Right renal pelvis (tissue), 4 donors: ENCODE measurements at regions not wholly inside any gene's neighbourhood (a gene's known extent, or its start where the extent isn't known, plus 50 kb on each side); places are given as distances from the start of the nearest gene placed in this dataset.

ENCODE experiments used
- DNase-seq, 4 donors: peaks; one replicate each; pipeline ENCODE4 v3.0.0-alpha.2; 2013; ENCODE audit warnings: low read depth in 4 of 4, low spot score in 3 of 4, missing footprints in 1 of 4

GRCh38 chr3:116767726-116768125 is 58.1 kb downstream of the TUSC7 start:
- no peak for DNase-seq

- peak; percentile 58 to 68 (median 60) for DNase-seq
Measured at GRCh38 chr3:116770815-116771450, 61.4 kb downstream of the TUSC7 start.

- DNase-seq: no peak
Measured at GRCh38 chr3:116776880-116777785, 67.6 kb downstream of the TUSC7 start.

- DNase-seq: no peak
Measured at GRCh38 chr3:116785226-116785625, 75.6 kb downstream of the TUSC7 start.

GRCh38 chr3:116802651-116803050 is 93.1 kb downstream of the TUSC7 start:
- DNase-seq: no peak

GRCh38 chr3:116806351-116806750 is 96.8 kb downstream of the TUSC7 start:
- no peak for DNase-seq

- no peak for DNase-seq
Measured at GRCh38 chr3:116808725-116809124, 99.1 kb downstream of the TUSC7 start.

- DNase-seq: no peak
Measured at GRCh38 chr3:116809208-116809607, 99.6 kb downstream of the TUSC7 start.

GRCh38 chr3:116811754-116812153 is 102.2 kb downstream of the TUSC7 start:
- DNase-seq: no peak

- no peak for DNase-seq
Measured at GRCh38 chr3:116812949-116813348, 103.4 kb downstream of the TUSC7 start.

- no peak for DNase-seq
Measured at GRCh38 chr3:116815321-116815720, 105.7 kb downstream of the TUSC7 start.

- peak in 2 of 4 donors; percentile 0 for DNase-seq
Measured at GRCh38 chr3:116815831-116816588, 106.4 kb downstream of the TUSC7 start.

- DNase-seq: no peak
Measured at GRCh38 chr3:116821371-116821770, 111.8 kb downstream of the TUSC7 start.

- no peak for DNase-seq
Measured at GRCh38 chr3:116824208-116824607, 114.6 kb downstream of the TUSC7 start.

GRCh38 chr3:116833202-116833601 is 123.6 kb downstream of the TUSC7 start:
- no peak for DNase-seq

GRCh38 chr3:116834816-116835215 is 125.2 kb downstream of the TUSC7 start:
- DNase-seq: no peak

- no peak for DNase-seq
Measured at GRCh38 chr3:116835658-116836057, 126.1 kb downstream of the TUSC7 start.

- DNase-seq: no peak
Measured at GRCh38 chr3:116836286-116836685, 126.7 kb downstream of the TUSC7 start.

GRCh38 chr3:116837483-116837882 is 127.9 kb downstream of the TUSC7 start:
- no peak for DNase-seq

- DNase-seq: no peak
Measured at GRCh38 chr3:116841003-116841735, 131.6 kb downstream of the TUSC7 start.
